IMR-90 (cell line): ENCODE measurements at regions not wholly inside any gene's neighbourhood (a gene's known extent, or its start where the extent isn't known, plus 50 kb on each side); places are given as distances from the start of the nearest gene placed in this dataset.

ENCODE experiments used
- ATAC-seq: fragments of 200-7000 bp; cut with Tn5 transposase; 2 replicates; pipeline ENCODE4 v1.9.1; 2020; ENCODE audit warnings: low read depth, mild to moderate bottlenecking, moderate library complexity
- BruUV-seq: library from RNA; stranded (reverse); fragments of 400-500 nt; replicated peaks from 2 replicates; lab custom pipeline; 2021; lab: Mats Ljungman, UMichigan
- CTCF ChIA-PET: fragments of 300-600 bp; formaldehyde crosslinking; extraction: SDS; loops from one replicate; lab custom pipeline; 2021; ENCODE audit warnings: antibody characterized with exemption; lab: Yijun Ruan, JAX
- POLR2A ChIA-PET: fragments of 300-600 bp; sonication (Branson Sonifier 250); formaldehyde crosslinking; loops from one replicate; lab custom pipeline; 2022; ENCODE audit warnings: antibody characterized with exemption; ENCODE audit not compliant: unreplicated experiment; lab: Charles Lee
- DNase-seq: peaks from one replicate; pipeline ENCODE4 v3.0.0; 2013
- H2AFZ ChIP-seq: replicated peaks from 2 replicates; pipeline ENCODE3; 2013; ENCODE audit warnings: low read length, mild to moderate bottlenecking; ENCODE audit not compliant: poor library complexity
- H2AK5ac ChIP-seq: 2 replicates; pipeline ENCODE4 v1.6.1; 2013; ENCODE audit warnings: low read depth, low read length, inconsistent platforms
- H2AK9ac ChIP-seq: replicated peaks from 2 replicates; pipeline ENCODE3; 2013; ENCODE audit warnings: mild to moderate bottlenecking, low read depth, low read length, moderate library complexity; ENCODE audit not compliant: poor library complexity
- H2BK120ac ChIP-seq: 2 replicates; pipeline ENCODE4 v1.6.1; 2013; ENCODE audit warnings: low read depth, low read length, inconsistent platforms
- H2BK15ac ChIP-seq: 3 replicates; pipeline ENCODE4 v1.6.1; 2013; ENCODE audit warnings: low read depth, low read length, inconsistent platforms
- H2BK20ac ChIP-seq: 2 replicates; pipeline ENCODE4 v1.6.1; 2013; ENCODE audit warnings: low read depth, mild to moderate bottlenecking, inconsistent platforms, low read length, moderate library complexity
- H2BK5ac ChIP-seq: 2 replicates; pipeline ENCODE4 v1.6.1; 2013; ENCODE audit warnings: mild to moderate bottlenecking, low read depth, low read length, inconsistent platforms; ENCODE audit not compliant: poor library complexity, severe bottlenecking
- H3K14ac ChIP-seq: replicated peaks from 2 replicates; pipeline ENCODE4 v1.6.1; 2013; ENCODE audit warnings: low read depth, low read length, inconsistent platforms
- H3K18ac ChIP-seq: 2 replicates; pipeline ENCODE4 v1.6.1; 2013; ENCODE audit warnings: low read depth, low read length, control low read depth
- H3K23ac ChIP-seq: 2 replicates; pipeline ENCODE4 v1.6.1; 2013; ENCODE audit warnings: low read depth, low read length, inconsistent platforms
- H3K27ac ChIP-seq: 2 replicates; pipeline ENCODE4 v1.5.1; 2013; ENCODE audit warnings: mild to moderate bottlenecking, control low read depth, low read length; ENCODE audit not compliant: insufficient read depth
- H3K27me3 ChIP-seq: 2 replicates; pipeline ENCODE4 v1.6.1; 2013; ENCODE audit warnings: low read length; ENCODE audit not compliant: control insufficient read depth, insufficient read depth
- H3K36me3 ChIP-seq: 2 replicates; pipeline ENCODE4 v1.6.1; 2013; ENCODE audit warnings: low read length, mixed read lengths; ENCODE audit not compliant: control insufficient read depth, insufficient read depth
- H3K4ac ChIP-seq: 2 replicates; pipeline ENCODE4 v1.6.1; 2013; ENCODE audit warnings: low read depth, low read length, inconsistent platforms
- H3K4me1 ChIP-seq: 2 replicates; pipeline ENCODE4 v1.6.1; 2013; ENCODE audit warnings: low read length, mixed read lengths; ENCODE audit not compliant: control insufficient read depth, insufficient read depth
- H3K4me2 ChIP-seq: 2 replicates; pipeline ENCODE4 v1.6.1; 2013; ENCODE audit warnings: low read depth, mild to moderate bottlenecking, control low read depth, low read length, moderate library complexity
- H3K4me3 ChIP-seq: 2 replicates; pipeline ENCODE4 v1.5.1; 2013; ENCODE audit warnings: low read depth, mild to moderate bottlenecking, control low read depth, low read length, moderate library complexity; ENCODE audit not compliant: insufficient read depth
- H3K56ac ChIP-seq: 2 replicates; pipeline ENCODE4 v1.6.1; 2013; ENCODE audit warnings: low read length, inconsistent platforms; ENCODE audit not compliant: insufficient read depth; ENCODE audit errors: extremely low read depth
- H3K79me1 ChIP-seq, 2 experiments: 2 replicates each; pipeline ENCODE4 v1.6.1; 2013; ENCODE audit warnings: low read length in 2 of 2, inconsistent platforms in 1 of 2, low read depth in 1 of 2
- H3K9ac ChIP-seq: 2 replicates; pipeline ENCODE4 v1.6.1; 2013; ENCODE audit warnings: low read depth, low read length, control low read depth
- H3K9me1 ChIP-seq: 2 replicates; pipeline ENCODE4 v1.6.1; 2013; ENCODE audit warnings: low read length, inconsistent platforms; ENCODE audit not compliant: insufficient read depth
- H3K9me3 ChIP-seq: 2 replicates; pipeline ENCODE4 v1.6.1; 2013; ENCODE audit warnings: low read length; ENCODE audit not compliant: control insufficient read depth, insufficient read depth
- H4K20me1 ChIP-seq: 2 replicates; pipeline ENCODE4 v1.6.1; 2013; ENCODE audit warnings: low read length, inconsistent platforms; ENCODE audit not compliant: insufficient read depth
- H4K5ac ChIP-seq: 2 replicates; pipeline ENCODE4 v1.6.1; 2013; ENCODE audit warnings: mild to moderate bottlenecking, low read depth, low read length, control low read depth
- H4K8ac ChIP-seq, 2 experiments: 2 replicates each; pipeline ENCODE4 v1.6.1; 2013; ENCODE audit warnings: low read depth in 2 of 2, low read length in 2 of 2, control low read depth in 1 of 2, inconsistent platforms in 1 of 2
- H4K91ac ChIP-seq: 2 replicates; pipeline ENCODE4 v1.6.1; 2013; ENCODE audit warnings: low read depth, low read length, inconsistent platforms; ENCODE audit not compliant: insufficient read depth
- BHLHE40 ChIP-seq: fragments of 150-350 bp; IDR thresholded peaks from 2 replicates; pipeline ENCODE4 v1.6.1; 2016; ENCODE audit warnings: mild to moderate bottlenecking, low read depth, low read length
- CEBPB ChIP-seq: IDR thresholded peaks from 2 replicates; pipeline ENCODE4 v1.6.1; 2012; ENCODE audit warnings: low read depth, low read length, improper control_type of control experiment
- CHD1 ChIP-seq: IDR thresholded peaks from 2 replicates; pipeline ENCODE4 v1.6.1; 2012; ENCODE audit warnings: low read depth, low read length, improper control_type of control experiment
- CTCF ChIP-seq: conservative IDR thresholded peaks from 2 replicates; pipeline ENCODE4 v1.5.1; 2012; ENCODE audit warnings: mild to moderate bottlenecking, low read depth, low read length, improper control_type of control experiment
- FOS ChIP-seq: fragments of 150-350 bp; IDR thresholded peaks from 2 replicates; pipeline ENCODE4 v1.6.1; 2016; ENCODE audit warnings: low read depth, low read length
- MAFK ChIP-seq: IDR thresholded peaks from 2 replicates; pipeline ENCODE4 v1.6.1; 2012; ENCODE audit warnings: low read depth, low read length, improper control_type of control experiment
- MAZ ChIP-seq: IDR thresholded peaks from 2 replicates; pipeline ENCODE4 v1.6.1; 2012; ENCODE audit warnings: low read depth, mild to moderate bottlenecking, low read length, improper control_type of control experiment, moderate library complexity, borderline replicate concordance
- MXI1 ChIP-seq: IDR thresholded peaks from 2 replicates; pipeline ENCODE4 v1.6.1; 2012; ENCODE audit warnings: low read depth, mild to moderate bottlenecking, low read length, moderate library complexity, borderline replicate concordance
- NFE2L2 ChIP-seq: fragments of 150-350 bp; IDR thresholded peaks from 2 replicates; pipeline ENCODE4 v1.6.1; 2016; ENCODE audit warnings: low read depth, mild to moderate bottlenecking, low read length
- POLR2A ChIP-seq: IDR thresholded peaks from 2 replicates; pipeline ENCODE4 v1.6.1; 2012; ENCODE audit warnings: mild to moderate bottlenecking, low read depth, low read length
- RAD21 ChIP-seq: IDR thresholded peaks from 2 replicates; pipeline ENCODE4 v1.6.1; 2012; ENCODE audit warnings: low read length, improper control_type of control experiment
- RCOR1 ChIP-seq: IDR thresholded peaks from 2 replicates; pipeline ENCODE4 v1.6.1; 2012; ENCODE audit warnings: mild to moderate bottlenecking, low read length, improper control_type of control experiment; ENCODE audit not compliant: insufficient replicate concordance
- RFX5 ChIP-seq: IDR thresholded peaks from 2 replicates; pipeline ENCODE4 v1.8.0; 2012; ENCODE audit warnings: low read depth, mild to moderate bottlenecking, low read length, moderate library complexity
- SMC3 ChIP-seq: fragments of 150-350 bp; IDR thresholded peaks from 2 replicates; pipeline ENCODE4 v1.6.1; 2016; ENCODE audit warnings: low read depth, mild to moderate bottlenecking, antibody characterized with exemption, low read length, moderate library complexity
- WGBS, 2 experiments: methylation state at CpG; one replicate each; pipeline versions ENCODE4 v1.1.5 to v1.1.7; 2013; ENCODE audit warnings: missing lambda C conversion rate in 2 of 2; ENCODE audit not compliant: insufficient read length in 1 of 2; ENCODE audit errors: extremely low coverage in 2 of 2; 5-methylcytosine and 5-hydroxymethylcytosine counted together
- dilution Hi-C: fragments of 300-500 bp; cut with HindIII; formaldehyde crosslinking; loops from one replicate; pipeline ENCODE4 v1.14.3; 2018; ENCODE audit warnings: low sequenced_read_pairs; ENCODE audit not compliant: unreplicated experiment
- in situ Hi-C: fragments of 300-500 bp; cut with MboI; formaldehyde crosslinking; loops from 3 replicates; pipeline ENCODE4 v1.14.3; 2019; ENCODE audit warnings: low sequenced_read_pairs, inconsistent platforms, mixed read lengths
- intact Hi-C: fragments of 100-400 bp; cut with micrococcal nuclease; formaldehyde crosslinking; loops from 2 replicates; pipeline ENCODE4 v1.10.0; 2022
- TF ChIP-seq, protein P1 (sequence below): fragments of 150-350 bp; IDR thresholded peaks from 2 replicates; pipeline ENCODE4 v1.6.1; 2017; ENCODE audit warnings: mild to moderate bottlenecking, antibody characterized with exemption, low read length, low read depth
- TF ChIP-seq, protein P2 (sequence below): fragments of 150-350 bp; IDR thresholded peaks from 2 replicates; pipeline ENCODE4 v1.6.1; 2016; ENCODE audit warnings: low read depth, mild to moderate bottlenecking, low read length, moderate library complexity, borderline replicate concordance

DNA sequence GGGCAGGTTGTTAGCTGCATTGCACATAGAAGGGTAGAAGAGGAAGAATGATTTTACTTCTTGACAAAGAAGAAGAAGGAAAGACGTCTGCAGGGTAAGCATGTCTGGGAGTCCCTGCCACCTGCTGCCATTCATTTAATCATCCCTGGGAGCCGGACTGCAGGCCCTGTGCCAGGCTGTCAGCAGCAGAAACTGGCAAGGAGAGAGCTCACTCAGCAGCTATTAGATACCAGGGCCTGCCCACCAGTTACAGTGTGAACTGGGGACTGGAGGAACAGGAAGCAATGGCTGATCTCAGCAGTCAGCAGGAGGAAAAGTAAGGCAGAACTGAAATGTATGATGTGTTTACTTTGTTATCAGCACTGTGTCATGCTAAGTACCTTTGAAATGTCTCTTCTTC, 75.7 kb upstream of the C1orf87 start:
- no TSS peak for BruUV-seq
- Histone ChIP-seq H3K36me3 (no peaks in the 10 kb centered on the region), H3K23ac (no peak overlapping the region), H2BK15ac (no peak overlapping the region), H4K5ac (no peak overlapping the region), H2AK5ac (no peak overlapping the region), H4K8ac (no peak overlapping the region), H3K18ac (no peak overlapping the region), H2BK5ac (no peak overlapping the region), H2BK120ac (no peak overlapping the region), H3K14ac (no peak overlapping the region), H4K20me1 (no peaks in the 10 kb centered on the region), H3K79me1 (no peaks in the 10 kb centered on the region), H2AFZ (no peak overlapping the region), H2BK20ac (no peak overlapping the region), H3K9ac (no peak overlapping the region), H3K4me3 (no peak overlapping the region), H3K9me3 (no peaks in the 10 kb centered on the region), H4K91ac (no peak overlapping the region), H3K27ac (no peak overlapping the region), H3K27me3 (no peaks in the 10 kb centered on the region), H3K4me1 (no peaks in the 10 kb centered on the region), H3K4me2 (no peak overlapping the region), H3K4ac (no peak overlapping the region), H2AK9ac (no peak overlapping the region), H3K9me1 (no peaks in the 10 kb centered on the region), H3K56ac (no peak overlapping the region)
- TF ChIP-seq CTCF (no peak), CEBPB (no peak), MAZ (no peak), NFE2L2 (no peak), MXI1 (no peak), CHD1 (no peak), SMC3 (no peak), RCOR1 (no peak), RAD21 (no peak), FOS (no peak), MAFK (no peak), POLR2A (no peak), BHLHE40 (no peak), RFX5 (no peak)
- TF ChIP-seq, protein P1, sequence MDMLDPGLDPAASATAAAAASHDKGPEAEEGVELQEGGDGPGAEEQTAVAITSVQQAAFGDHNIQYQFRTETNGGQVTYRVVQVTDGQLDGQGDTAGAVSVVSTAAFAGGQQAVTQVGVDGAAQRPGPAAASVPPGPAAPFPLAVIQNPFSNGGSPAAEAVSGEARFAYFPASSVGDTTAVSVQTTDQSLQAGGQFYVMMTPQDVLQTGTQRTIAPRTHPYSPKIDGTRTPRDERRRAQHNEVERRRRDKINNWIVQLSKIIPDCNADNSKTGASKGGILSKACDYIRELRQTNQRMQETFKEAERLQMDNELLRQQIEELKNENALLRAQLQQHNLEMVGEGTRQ: no peak
- TF ChIP-seq, protein P2, sequence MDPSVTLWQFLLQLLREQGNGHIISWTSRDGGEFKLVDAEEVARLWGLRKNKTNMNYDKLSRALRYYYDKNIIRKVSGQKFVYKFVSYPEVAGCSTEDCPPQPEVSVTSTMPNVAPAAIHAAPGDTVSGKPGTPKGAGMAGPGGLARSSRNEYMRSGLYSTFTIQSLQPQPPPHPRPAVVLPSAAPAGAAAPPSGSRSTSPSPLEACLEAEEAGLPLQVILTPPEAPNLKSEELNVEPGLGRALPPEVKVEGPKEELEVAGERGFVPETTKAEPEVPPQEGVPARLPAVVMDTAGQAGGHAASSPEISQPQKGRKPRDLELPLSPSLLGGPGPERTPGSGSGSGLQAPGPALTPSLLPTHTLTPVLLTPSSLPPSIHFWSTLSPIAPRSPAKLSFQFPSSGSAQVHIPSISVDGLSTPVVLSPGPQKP: no peak
- CTCF ChIA-PET: no interaction called here
- no peak for DNase-seq
- in situ Hi-C loops (no loop called here), intact Hi-C loops (no loop called here), dilution Hi-C loops (no loop called here)
- POLR2A ChIA-PET: interaction anchor here (0.6 kb wide), 1 partner anchor 952 kb away, joined by 9 read pairs; no protein-coding TSS in a partner anchor
- WGBS, 2 experiments: no CpG with 5 or more reads among the region's 2 CpGs
- ATAC-seq: no peak
